ENCODE measurements at regions not wholly inside any gene's neighbourhood (a gene's known extent, or its start where the extent isn't known, plus 50 kb on each side); places are given as distances from the start of the nearest gene placed in this dataset.

GRCh38 chr2:129904532-129905446, 74.7 kb upstream of the RAB6C start:
- ATAC-seq (no peak), DNase-seq (no peak)
- no peak overlapping the region for H3K27ac ChIP-seq
- 73 to 79% (median 79%) methylated on average over 20 of the region's 20 CpGs for WGBS, 3 donors
- H3K27me3 ChIP-seq (ENCODE audit: insufficient read depth in 3 of 3, low read length in 2 of 3): peaks cover 0 to 3% (median 0%) of the 10 kb centered on the region in 3 donors
- intact Hi-C loops (cut with DNase I): no loop called here
- no peaks in the 10 kb centered on the region for H3K4me1 ChIP-seq
- H3K4me3 ChIP-seq: no peak overlapping the region
- no peak for TF ChIP-seq CTCF (IDR thresholded peaks at IDR 0.05)
- no peaks in the 10 kb centered on the region for H3K36me3 ChIP-seq (ENCODE audit: insufficient read depth in 1 of 2, low read depth in 1 of 2)
- H3K9me3 ChIP-seq: no peaks in the 10 kb centered on the region

GRCh38 chr2:129905664-129906081, 73.8 kb upstream of the RAB6C start:
- intact Hi-C loops (cut with DNase I): no loop called here
- no peak for TF ChIP-seq CTCF (IDR thresholded peaks at IDR 0.05)
- peaks cover 0 to 3% (median 0%) of the 10 kb centered on the region in 3 donors for H3K27me3 ChIP-seq (ENCODE audit: insufficient read depth in 3 of 3, low read length in 2 of 3)
- DNase-seq (no peak), ATAC-seq (no peak)
- H3K27ac ChIP-seq: no peak overlapping the region
- 95 to 100% (median 96%) methylated on average over 2 of the region's 2 CpGs for WGBS, 3 donors
- H3K4me1 ChIP-seq: no peaks in the 10 kb centered on the region
- H3K36me3 ChIP-seq (ENCODE audit: insufficient read depth in 1 of 2, low read depth in 1 of 2): no peaks in the 10 kb centered on the region
- no peak overlapping the region for H3K4me3 ChIP-seq
- no peaks in the 10 kb centered on the region for H3K9me3 ChIP-seq

- no peak overlapping the region for H3K4me3 ChIP-seq
- peaks cover 0 to 3% (median 0%) of the 10 kb centered on the region in 3 donors for H3K27me3 ChIP-seq (ENCODE audit: insufficient read depth in 3 of 3, low read length in 2 of 3)
- H3K27ac ChIP-seq: no peak overlapping the region
- 76 to 78% (median 77%) methylated on average over 13 of the region's 13 CpGs for WGBS, 3 donors
- DNase-seq (no peak), ATAC-seq (no peak)
- no peaks in the 10 kb centered on the region for H3K4me1 ChIP-seq
- H3K9me3 ChIP-seq: no peaks in the 10 kb centered on the region
- H3K36me3 ChIP-seq (ENCODE audit: insufficient read depth in 1 of 2, low read depth in 1 of 2): no peaks in the 10 kb centered on the region
- TF ChIP-seq CTCF (IDR thresholded peaks at IDR 0.05): no peak
- intact Hi-C loops (cut with DNase I): no loop called here
Observed at GRCh38 chr2:129906139-129906860, 73.2 kb upstream of the RAB6C start.

GRCh38 chr2:129906861-129907235, 72.6 kb upstream of the RAB6C start:
- intact Hi-C loops (cut with DNase I): no loop called here
- Histone ChIP-seq H3K9me3 (no peaks in the 10 kb centered on the region), H3K27ac (no peak overlapping the region), H3K27me3 (ENCODE audit: insufficient read depth in 3 of 3, low read length in 2 of 3) (peaks cover 0 to 3% (median 0%) of the 10 kb centered on the region in 3 donors), H3K4me1 (no peaks in the 10 kb centered on the region), H3K4me3 (no peak overlapping the region), H3K36me3 (ENCODE audit: insufficient read depth in 1 of 2, low read depth in 1 of 2) (no peaks in the 10 kb centered on the region)
- 72 to 85% (median 74%) methylated on average over 11 of the region's 11 CpGs for WGBS, 3 donors
- DNase-seq (no peak), ATAC-seq (no peak)
- TF ChIP-seq CTCF (IDR thresholded peaks at IDR 0.05): no peak

All from psoas muscle (tissue), 7 donors.